ENCODE measurements at regions not wholly inside any gene's neighbourhood (a gene's known extent, or its start where the extent isn't known, plus 50 kb on each side); places are given as distances from the start of the nearest gene placed in this dataset.

GRCh38 chr5:68818870-68819269 lies 274.9 kb upstream of the SLC30A5 start:
- TF ChIP-seq CTCF (conservative IDR thresholded peaks at IDR 0.05): no peak
- no peak for TF ChIP-seq ZFX (IDR thresholded peaks at IDR 0.05)
